NCI-H2029 (cell line): ENCODE measurements at regions not wholly inside any gene's neighbourhood (a gene's known extent, or its start where the extent isn't known, plus 50 kb on each side); places are given as distances from the start of the nearest gene placed in this dataset.
"Not testable (repeated sequence)": the region's sequence is repeated elsewhere in the genome, so short reads cannot be mapped to it uniquely, and the experiment has no call there.

Experiments used
- DNase-seq: peaks from one replicate; lab custom pipeline; 2025; lab: John Stamatoyannopoulos, UW

DNA sequence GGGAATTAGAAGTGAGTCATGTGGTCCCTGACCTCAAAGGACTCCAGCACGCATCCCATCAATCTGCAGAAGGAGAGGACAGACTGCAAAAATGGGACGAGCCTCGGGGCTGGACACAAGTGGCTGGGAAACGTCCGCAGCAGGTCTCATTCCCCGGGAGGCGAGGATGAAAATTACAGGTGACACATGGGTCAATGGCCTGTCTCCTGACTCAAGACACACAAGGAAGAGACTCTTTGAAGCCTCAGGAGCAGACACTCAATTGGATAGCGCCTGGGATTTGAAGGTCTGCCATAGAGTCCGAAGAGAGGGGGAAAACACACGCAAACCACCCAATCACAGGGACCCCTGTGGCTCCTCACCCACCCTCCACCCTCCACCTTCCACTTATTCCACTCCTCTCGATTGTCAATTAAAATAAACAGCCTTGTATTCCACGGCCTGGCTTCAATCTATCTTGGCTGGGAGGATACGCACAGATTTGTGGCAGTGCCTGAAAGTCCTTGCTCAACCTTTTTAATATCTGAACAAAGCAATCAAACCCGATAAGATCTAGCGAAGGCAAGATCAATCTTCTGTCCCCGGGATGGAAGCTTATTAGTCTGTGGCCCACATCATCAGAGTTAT lies 101.8 kb upstream of the CADM1 start:
- no peak for DNase-seq

DNA sequence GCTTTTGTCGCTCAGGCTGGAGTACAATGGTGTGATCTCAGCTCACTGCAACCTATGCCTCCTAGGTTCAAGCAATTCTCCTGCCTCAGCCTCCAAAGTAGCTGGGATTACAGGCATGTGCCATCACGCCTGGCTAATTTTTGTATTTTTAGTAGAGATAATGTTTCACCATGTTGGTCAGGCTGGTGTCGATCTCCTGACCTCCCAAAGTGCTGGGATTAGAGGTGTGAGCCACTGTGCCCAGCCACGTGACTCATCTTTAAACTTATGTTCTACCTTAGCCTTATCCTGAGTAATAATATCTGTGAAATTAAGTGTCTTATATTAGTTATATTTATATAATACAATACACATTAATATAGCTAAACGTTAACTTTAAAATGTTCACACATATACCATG lies 101.2 kb upstream of the CADM1 start:
- not testable (repeated sequence) for DNase-seq

DNA sequence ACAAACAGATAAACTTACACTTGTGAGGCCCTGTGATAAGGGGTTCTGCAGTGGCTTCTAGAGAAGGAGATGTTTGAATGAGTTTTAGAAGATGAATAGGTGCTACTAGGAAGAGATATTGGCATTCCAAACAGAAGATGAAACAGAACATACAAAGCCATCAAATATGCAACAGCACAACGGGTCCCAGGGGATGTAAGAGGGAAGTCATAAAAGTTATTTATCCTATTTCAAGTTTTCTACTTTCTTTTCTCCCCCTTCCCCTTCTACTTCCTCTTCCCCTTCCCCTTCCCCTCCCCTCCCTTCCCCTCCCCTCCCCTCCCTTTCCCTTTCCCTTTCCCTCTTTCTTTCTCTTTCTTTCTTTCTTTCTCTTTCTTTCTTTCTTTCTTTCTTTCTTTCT lies 94.9 kb upstream of the CADM1 start:
- no peak for DNase-seq

DNA sequence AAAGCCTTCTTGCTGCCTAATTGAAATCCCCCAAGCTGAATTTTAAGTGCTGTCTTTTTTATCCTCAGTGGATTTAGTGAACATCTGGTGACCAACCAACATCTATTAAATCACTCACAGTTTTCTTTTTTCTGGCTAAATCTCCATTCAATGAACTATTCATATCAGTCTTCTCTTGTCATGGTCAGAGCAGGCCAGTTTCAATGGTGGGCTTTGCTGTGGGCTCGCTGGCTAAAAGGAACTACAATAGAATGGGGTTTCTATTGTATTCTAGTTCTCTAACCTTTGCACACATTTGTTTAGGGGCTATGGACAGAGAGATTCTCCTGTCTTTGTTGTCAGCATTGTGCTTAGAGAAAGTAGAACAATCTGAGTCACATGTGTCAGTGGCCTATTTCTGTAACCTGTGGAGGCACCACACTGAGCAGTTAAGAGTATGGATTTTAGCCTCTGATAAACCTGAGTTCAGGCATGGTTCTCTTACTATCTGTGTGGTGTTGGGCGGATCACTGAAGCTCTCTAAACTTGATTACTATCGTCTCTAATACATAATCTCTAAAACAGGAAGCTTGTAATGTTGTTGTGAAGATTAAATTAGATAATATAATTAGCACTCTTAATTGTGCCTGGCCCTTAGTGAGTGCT lies 94.2 kb upstream of the CADM1 start:
- no peak for DNase-seq

DNA sequence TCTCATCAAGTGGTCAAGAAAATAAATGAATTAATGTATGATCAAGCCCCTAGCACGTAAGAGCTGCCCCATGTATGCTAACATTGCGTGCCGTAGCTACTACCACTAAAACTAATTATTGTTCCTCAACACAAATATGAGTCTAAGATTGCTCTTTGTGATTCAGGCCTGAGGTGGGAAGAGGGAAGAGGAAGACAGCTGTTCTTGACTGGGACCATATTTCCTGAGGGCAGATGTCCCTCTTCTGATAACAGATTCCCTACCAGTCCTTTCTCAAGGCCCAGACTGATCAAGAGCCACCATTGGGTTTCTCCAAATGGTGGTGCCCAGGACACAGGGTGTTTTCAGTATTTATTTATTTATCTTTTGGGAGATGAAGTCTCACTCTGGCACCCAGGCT lies 87.2 kb upstream of the CADM1 start:
- no peak for DNase-seq

DNA sequence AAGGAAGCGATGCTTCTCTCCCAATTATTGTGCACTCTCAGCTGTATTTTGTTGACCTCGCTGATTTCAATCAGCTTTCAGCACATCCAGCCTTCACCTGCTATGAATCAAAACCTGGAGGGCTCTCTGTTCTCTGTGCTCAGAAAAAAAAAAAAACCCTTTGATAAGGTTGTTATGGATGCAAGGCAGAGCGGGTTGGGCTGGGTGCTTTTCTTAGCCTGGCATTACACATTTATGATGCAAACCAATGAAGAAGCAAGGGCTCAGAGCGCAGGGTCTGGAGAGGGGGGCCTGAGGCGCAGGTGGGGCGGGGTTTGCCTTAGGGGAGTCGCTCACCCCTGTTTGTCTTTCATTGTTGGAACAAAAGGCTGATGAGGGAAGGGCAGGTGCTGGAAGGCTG lies 86.0 kb upstream of the CADM1 start:
- DNase-seq, result no peak

DNA sequence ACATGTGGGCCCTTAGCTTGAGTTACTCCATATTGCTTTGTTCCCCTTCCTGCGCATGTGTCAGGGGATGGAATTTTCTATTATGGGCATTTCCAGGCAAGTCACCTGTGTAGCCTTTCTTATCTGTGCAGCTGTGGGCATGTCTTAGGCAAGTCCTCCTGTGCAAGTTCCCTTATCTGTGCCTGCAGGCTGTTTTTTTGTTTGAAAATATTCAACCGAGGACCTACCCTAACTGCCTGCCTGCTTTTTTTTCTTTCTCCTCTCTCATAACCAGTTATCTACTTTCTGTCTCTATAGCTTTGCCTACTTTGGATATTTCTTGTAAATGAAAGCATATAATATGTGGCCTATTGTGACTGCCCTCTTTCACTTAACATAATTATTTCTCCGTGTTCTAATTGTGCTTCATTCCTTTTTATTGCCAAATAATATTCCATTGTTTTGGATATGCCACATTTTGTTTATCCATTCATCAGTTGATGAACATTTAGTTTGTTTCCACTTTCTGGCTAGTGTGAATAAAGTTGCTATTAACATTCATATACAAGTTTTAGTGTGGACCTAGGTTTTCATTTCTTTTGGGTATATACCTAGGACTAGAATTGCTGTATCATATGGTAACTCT lies 83.6 kb upstream of the CADM1 start:
- DNase-seq, result no peak

DNA sequence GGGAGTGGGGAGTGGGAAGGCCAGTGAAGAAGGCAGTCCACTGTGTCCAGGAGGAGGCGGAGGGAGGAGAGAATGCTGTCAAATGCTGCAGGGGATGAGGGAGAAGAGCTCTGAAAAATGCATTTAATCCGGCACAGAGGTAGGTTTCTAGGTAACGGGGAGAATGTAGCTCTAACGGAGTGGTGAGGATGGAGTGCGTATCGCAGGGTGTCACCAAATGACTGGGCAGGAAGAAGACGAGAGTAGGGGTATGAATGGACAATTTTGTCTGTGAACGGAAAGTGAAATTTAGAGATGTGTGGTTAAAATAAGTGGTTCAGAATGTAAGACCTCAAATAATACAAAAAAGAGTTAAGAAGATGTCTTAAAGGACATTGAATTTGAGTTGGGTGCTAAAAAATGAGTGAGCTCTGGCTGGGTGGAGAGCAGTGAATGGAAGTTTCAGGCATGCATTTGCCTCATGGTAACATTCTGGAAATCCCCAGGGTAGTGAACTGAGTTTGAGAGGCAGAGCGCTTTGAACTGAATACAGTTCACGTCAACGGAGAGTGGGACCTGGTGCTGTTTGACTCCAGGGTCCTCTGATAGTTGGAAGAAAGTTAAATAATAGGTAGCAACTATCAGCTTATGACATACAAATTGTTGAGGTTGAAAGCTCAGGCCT lies 81.3 kb upstream of the CADM1 start:
- no peak for DNase-seq

DNA sequence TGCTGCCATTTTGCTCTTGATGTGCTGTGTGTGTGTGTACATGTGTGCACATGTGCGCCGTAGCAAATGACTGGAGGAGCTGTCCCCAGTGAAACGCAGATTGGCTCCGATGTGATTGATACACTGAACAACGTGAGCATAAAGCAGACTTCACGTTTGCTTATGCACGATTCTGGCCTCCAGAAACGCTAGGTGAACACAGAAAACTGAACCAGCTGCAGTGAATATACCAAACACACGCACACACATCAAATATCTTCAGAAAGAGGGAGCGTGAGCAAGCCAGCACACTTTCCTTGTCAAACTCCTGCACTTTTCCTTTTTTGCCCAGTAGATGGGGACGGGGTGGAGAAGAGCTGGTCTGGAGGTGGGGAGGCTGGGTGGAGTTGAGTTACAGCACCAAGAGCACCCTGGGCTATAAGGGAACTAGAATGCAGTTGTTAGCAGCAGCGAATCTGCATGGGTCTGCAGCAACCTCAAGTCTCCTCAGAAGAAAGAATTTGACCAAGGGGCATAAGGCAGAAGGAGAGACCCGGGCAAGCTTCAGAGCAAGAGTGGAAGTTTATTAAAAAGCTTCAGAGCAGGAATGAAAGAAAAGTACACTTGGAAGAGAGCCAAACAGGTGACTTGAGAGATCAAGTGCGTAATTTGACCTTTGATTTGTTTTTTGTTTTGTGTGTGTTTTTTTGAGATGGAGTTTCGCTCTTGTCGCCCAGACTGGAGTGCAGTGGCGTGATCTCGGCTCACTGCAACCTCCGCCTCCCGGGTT lies 77.8 kb upstream of the CADM1 start:
- DNase-seq, result peak; percentile 51

DNA sequence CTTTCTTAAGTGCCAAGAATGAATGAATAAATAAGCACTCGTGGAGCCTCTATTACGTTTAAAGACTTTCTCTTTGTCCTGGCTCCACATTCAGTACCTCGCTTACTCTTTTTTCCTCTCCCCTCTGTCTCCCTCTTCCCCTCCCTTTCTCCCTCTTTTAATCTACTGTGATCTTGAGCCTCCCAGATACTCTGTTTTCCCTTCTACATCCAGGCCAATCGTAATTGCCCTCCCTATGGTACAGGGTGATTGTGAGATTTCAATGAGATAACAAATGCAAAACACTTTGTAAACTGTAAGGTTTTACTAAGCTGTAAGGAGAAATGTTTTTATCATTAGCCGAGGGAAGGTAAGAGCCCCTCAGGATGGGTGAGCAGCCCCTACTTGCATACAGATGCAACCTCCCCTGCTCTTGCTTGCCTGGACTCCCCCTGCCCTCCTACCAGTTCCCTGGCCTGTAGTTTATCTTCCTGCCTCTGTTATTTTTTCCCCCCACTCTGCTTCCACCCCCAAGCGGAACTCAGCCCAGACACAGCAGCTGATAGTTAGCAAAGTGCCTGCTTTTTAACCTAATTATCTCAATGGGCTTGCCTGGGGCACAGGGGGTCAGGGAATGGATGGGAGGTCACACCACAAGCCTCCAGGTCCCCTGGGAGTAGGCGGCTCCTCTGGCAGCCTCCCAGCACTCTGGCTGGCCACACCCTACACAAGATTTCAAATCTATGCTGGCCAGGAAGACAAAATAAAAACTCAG lies 76.9 kb upstream of the CADM1 start:
- DNase-seq, result no peak

DNA sequence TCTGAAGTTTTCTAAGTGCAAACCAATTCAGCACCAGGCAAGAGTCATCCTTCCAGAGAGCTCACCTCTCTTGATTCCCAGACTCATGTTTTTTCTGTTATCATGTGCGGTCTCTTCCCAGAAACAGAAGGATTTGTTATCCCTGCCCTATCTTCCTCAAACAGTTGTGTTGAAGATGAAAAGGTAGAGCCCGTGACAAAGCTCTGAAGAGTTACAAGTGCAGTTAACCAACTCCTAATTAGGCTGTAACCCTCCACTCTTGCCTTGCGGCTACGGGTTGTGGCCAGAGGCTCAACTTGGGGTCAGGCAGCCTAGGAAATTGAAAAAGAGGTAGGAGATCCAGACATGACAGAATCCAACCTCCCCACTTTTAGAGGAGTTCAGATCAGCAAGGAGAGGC lies 76.2 kb upstream of the CADM1 start:
- DNase-seq, result no peak

DNA sequence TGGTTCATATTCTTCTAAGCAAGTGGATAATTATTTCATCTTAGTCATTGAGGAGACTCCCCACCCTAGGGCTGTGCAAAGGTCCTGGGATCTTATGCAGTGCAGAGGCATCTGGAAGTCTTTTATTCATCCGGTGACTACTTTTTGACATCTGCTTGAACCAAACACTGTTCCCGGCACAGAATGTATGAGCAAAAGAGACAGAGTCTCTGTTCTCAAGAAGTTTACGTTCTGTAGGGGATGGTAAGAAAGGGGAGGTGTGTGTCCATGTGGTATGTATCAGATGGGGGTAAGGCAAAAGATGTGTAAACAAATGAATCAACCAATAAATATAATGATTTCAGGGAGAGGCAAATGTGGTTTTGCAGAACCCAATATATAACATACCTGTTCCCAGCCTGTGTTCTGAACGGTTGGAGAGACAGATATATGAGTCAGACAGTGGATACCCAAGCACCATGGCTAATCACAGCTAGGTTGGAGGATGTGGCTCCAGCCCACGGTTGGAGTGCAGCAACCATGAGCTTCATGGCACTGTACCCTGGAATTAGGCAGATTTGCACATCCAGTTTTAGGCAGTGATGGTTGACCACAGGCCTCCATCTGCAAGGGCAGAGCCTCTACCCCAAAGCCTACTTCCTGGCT lies 75.1 kb upstream of the CADM1 start:
- DNase-seq, result no peak

DNA sequence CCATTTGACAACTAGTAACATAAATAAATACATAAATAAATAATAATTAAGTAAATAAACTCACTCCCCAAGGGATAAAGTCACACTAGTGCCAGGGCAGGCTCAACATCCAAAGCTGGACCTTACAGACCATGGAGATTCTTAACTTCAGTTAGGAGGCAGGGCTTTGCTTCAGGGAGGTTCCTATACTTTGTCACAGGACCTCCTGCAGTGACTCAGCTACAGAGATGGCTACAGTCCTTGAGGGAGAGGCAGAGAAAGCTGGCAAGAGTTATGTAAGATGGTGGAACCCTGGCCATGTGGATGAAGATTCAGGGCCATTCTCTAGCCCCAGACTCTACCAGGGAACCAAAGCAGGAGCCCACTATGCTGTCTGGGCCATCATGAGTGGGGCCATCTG lies 74.1 kb upstream of the CADM1 start:
- no peak for DNase-seq

DNA sequence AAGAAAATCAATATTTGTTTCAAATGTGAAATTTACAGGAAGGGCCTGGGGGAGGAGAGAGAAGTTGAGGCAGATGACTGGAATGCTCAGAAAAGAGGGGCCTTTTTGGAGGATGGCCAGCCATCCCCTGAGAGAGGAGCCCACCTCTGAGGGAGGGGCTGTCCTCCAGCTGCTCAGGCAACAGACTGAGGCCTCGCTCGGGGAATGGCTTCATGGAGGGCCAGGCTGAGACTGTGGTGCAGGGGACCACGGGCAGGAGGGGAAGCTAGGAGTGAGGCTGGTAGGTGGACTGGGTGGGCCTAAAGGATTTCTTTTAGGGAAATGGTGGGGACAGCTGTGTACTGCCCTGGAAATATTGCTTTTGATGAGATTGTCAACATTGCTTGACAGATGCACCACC lies 73.5 kb upstream of the CADM1 start:
- no peak for DNase-seq

DNA sequence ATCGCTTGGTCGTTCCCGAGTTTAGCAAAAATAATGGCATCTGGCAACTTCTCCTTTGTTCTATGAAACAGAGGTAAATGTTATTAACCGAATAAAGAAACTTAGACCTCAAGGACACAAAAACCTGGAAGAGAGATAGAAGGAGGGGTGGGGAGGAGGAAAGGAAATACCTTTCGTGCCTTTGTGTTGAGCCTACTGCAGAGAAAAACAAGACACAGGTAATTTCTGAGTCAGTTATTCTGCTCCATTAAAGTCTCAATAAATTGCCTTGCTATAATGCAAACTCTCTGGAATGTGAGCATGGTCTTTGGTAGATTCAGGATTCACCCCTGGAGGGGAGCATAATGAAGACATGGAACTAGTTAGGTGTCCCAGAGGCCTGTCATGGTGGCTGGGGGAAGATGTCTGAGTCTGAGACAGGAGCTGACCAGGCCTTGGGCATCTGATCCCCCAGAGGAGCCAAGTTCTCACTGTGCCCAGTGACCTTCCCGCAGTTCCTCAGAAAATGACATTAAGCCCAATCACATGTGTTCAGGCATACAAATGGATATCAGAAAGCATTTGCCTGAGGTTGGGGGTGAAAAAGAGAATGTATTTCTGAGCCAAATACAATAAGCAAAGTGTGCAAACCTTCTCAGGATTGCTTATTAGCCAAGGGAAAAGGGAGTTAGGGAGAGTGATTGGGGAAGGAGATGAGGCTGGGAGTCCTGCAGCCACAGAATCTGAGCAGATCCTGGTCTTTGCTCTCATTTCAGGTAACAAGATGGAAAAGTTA lies 72.6 kb upstream of the CADM1 start:
- DNase-seq, result no peak

DNA sequence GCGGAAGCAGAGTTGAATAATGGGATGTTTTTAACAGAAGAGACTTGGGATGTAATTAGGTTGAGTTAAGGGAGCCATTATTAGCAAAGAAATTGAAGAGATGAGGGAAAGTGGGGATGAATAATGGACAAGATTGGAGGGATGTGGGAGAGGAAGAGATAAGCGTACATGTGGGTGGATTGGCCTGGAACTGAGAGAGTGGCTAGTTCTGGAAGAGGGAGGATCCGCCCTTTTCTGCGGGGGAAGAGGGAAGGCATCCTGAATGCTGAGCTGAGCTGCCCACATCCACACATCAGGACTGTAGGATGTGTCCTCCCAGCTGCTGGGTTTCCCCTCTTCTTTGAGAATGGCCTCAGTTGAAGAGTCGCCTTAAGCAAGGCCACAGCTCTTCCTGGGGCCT lies 68.3 kb upstream of the CADM1 start:
- DNase-seq, result no peak

DNA sequence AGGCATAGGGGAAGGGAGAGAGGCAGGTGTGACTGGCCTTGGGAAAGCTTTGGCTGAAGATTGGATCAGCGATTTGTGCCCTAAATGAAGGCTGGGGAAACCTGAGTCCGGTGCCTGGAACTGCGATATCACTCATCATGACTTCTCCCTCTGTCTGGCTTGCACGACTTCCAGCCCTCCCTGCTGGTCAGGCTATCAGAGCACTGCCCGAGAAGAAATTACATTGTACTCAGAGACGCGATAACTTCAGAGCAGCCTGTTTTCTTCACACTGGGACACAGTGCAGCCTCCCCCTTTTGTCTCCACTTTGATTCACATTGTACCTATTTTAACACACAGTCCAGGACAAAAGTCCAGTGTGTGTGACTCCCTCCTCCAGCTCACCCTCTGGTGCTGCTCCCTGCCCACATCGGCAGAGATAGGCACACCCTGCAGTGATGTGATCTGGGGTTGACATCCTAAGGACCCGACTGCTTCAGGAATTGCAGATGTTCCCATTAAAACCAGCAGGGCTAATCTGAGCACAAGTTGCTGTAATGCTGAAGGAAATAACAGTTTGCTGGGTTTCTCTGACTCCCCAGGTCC lies 62.1 kb upstream of the CADM1 start:
- no peak for DNase-seq

DNA sequence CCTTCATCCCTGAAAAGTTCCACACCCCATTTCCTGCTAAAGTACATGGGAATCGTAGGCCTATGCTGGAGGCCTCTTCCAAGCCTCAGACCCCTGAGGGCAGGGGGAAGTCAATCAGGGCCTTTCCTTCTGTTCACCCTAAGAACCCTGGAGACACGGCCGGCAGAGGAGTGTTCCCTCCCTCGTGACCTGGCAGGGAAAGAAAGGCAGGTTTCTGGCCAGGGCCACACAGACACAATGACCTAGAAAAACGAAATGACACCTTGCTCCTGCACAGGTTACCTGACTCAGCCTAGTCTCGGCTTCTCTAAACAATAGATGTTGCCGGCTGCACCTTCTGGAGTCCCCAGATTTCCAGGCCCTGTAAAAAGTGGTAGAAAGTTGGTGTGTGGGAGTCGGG lies 60.6 kb upstream of the CADM1 start:
- DNase-seq, result no peak

DNA sequence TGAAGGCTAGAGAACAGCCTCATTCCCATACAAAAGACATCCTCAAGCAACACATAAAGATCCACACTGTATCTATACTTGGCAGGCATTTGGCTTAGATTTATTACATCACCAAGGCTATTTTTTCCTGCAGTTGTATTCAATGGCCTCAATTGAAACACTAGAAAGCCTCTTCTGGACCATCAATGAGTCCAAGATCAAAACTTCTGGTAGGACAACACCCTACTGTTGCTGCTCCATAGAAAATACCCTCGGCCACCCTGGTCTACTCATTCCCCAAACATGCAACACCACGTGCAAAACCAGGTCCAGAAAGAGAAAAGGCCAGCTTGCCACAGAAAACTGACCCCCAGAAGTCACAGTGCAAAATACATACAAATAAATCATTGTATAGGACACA lies 56.9 kb upstream of the CADM1 start:
- DNase-seq, result no peak

DNA sequence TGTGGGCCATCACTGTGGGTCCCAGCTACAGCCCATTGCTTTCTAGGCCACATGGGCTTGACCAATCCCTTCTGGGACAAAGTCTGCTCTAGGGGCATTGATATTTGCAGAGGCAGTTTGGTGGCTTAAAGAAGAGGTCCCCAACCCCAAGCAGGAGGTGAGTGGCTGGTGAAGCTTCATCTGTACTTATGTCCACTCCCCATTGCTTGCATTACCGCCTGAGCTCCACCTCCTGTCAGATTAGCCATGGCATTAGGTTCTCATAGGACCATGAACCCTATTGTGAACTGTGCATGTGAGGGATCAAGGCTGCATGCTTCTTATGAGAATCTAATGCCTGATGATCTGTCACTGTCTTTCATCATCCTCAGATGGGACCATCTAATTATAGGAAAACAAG lies 54.4 kb upstream of the CADM1 start:
- no peak for DNase-seq
